ENCODE measurements at regions not wholly inside any gene's neighbourhood (a gene's known extent, or its start where the extent isn't known, plus 50 kb on each side); places are given as distances from the start of the nearest gene placed in this dataset.

DNA sequence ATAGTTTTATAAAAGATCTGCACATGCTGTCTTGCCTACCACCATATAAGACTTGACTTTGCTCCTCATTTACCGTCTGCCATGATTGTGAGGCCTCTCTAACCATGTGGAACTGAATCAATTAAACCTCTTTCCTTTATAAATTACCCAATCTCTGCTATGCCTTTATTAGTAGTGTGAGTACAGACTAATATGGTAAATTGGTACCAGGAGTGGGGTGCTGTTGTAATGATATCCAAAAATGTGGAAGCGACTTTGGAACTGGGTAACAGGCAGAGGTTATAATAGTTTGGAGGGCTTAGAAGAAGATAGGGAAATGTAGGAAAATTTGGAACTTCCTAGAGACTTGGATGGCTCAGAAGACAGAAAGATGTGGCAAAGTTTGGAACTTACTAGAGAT, 64.2 kb upstream of the TFAP2D start:
- Histone ChIP-seq H2AK9ac (replicated peaks; ENCODE audit: low read depth, low read length, poor library complexity) (no peak overlapping the region), H3K4me3 (ENCODE audit: insufficient read depth, low read depth, low read length) (no peak overlapping the region), H3K23ac (ENCODE audit: low read depth, low read length) (no peak overlapping the region), H3K27ac (ENCODE audit: insufficient read depth, low read length) (no peak overlapping the region), H3K4me1 (ENCODE audit: control insufficient read depth, insufficient read depth, low read length) (no peaks in the 10 kb centered on the region), H3K9me1 (ENCODE audit: insufficient read depth, low read length) (no peaks in the 10 kb centered on the region), H4K5ac (ENCODE audit: low read depth, low read length) (no peak overlapping the region), H3K14ac (replicated peaks; ENCODE audit: low read depth, low read length) (no peak overlapping the region), H2BK120ac (ENCODE audit: low read depth, low read length) (no peak overlapping the region), H2BK15ac (ENCODE audit: low read depth, low read length) (no peak overlapping the region), H3K9ac (ENCODE audit: low read depth, low read length) (no peak overlapping the region), H4K8ac (ENCODE audit: low read depth in 2 of 2, low read length in 2 of 2) (no peak overlapping the region), H2BK5ac (ENCODE audit: low read depth, low read length, poor library complexity, severe bottlenecking) (no peak overlapping the region), H2AFZ (replicated peaks; ENCODE audit: low read length, poor library complexity) (no peak overlapping the region), H2AK5ac (ENCODE audit: low read depth, low read length) (no peak overlapping the region), H3K18ac (ENCODE audit: low read depth, low read length) (no peak overlapping the region), H3K4ac (ENCODE audit: low read depth, low read length) (no peak overlapping the region), H3K36me3 (ENCODE audit: control insufficient read depth, insufficient read depth, low read length) (no peaks in the 10 kb centered on the region), H4K91ac (ENCODE audit: insufficient read depth, low read depth, low read length) (no peak overlapping the region), H3K4me2 (ENCODE audit: low read depth, low read length) (no peak overlapping the region), H2BK20ac (ENCODE audit: low read depth, low read length) (no peak overlapping the region), H3K79me1 (ENCODE audit: low read depth in 1 of 2, low read length in 2 of 2) (no peaks in the 10 kb centered on the region), H4K20me1 (ENCODE audit: insufficient read depth, low read length) (no peaks in the 10 kb centered on the region), H3K56ac (ENCODE audit: extremely low read depth, insufficient read depth, low read length) (no peak overlapping the region), H3K27me3 (ENCODE audit: control insufficient read depth, insufficient read depth, low read length) (no peaks in the 10 kb centered on the region), H3K9me3 (ENCODE audit: control insufficient read depth, insufficient read depth, low read length) (no peaks in the 10 kb centered on the region)
- BruUV-seq (replicated peaks), result no TSS peak
- 0% methylated on average over 1 of the region's 2 CpGs; no CpG with 5 or more reads in 1 of the 2 experiments for WGBS, 2 experiments (ENCODE audit: extremely low coverage in 2 of 2, insufficient read length in 1 of 2)
- in situ Hi-C loops (cut with MboI; ENCODE audit: low sequenced_read_pairs), result no loop called here
- ATAC-seq (ENCODE audit: low read depth) (no peak), DNase-seq (no peak)
- CTCF ChIA-PET, result no interaction called here
- POLR2A ChIA-PET (ENCODE audit: unreplicated experiment), result no interaction called here
- dilution Hi-C loops (cut with HindIII; ENCODE audit: low sequenced_read_pairs, unreplicated experiment), result no loop called here
- intact Hi-C loops (cut with micrococcal nuclease), result no loop called here
- TF ChIP-seq CEBPB (IDR thresholded peaks at IDR 0.05; ENCODE audit: low read depth, low read length), result no peak
- TF ChIP-seq BHLHE40 (IDR thresholded peaks at IDR 0.05; ENCODE audit: low read depth, low read length), result no peak
- TF ChIP-seq, protein P1, sequence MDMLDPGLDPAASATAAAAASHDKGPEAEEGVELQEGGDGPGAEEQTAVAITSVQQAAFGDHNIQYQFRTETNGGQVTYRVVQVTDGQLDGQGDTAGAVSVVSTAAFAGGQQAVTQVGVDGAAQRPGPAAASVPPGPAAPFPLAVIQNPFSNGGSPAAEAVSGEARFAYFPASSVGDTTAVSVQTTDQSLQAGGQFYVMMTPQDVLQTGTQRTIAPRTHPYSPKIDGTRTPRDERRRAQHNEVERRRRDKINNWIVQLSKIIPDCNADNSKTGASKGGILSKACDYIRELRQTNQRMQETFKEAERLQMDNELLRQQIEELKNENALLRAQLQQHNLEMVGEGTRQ (IDR thresholded peaks at IDR 0.05; ENCODE audit: low read depth, low read length), result no peak
- no peak for TF ChIP-seq CHD1 (IDR thresholded peaks at IDR 0.05; ENCODE audit: low read depth, low read length)
- no peak for TF ChIP-seq NFE2L2 (IDR thresholded peaks at IDR 0.05; ENCODE audit: low read depth, low read length)
- no peak for TF ChIP-seq POLR2A (IDR thresholded peaks at IDR 0.05; ENCODE audit: low read depth, low read length)
- TF ChIP-seq, protein P2, sequence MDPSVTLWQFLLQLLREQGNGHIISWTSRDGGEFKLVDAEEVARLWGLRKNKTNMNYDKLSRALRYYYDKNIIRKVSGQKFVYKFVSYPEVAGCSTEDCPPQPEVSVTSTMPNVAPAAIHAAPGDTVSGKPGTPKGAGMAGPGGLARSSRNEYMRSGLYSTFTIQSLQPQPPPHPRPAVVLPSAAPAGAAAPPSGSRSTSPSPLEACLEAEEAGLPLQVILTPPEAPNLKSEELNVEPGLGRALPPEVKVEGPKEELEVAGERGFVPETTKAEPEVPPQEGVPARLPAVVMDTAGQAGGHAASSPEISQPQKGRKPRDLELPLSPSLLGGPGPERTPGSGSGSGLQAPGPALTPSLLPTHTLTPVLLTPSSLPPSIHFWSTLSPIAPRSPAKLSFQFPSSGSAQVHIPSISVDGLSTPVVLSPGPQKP (IDR thresholded peaks at IDR 0.05; ENCODE audit: borderline replicate concordance, low read depth, low read length), result no peak
- no peak for TF ChIP-seq MXI1 (IDR thresholded peaks at IDR 0.05; ENCODE audit: borderline replicate concordance, low read depth, low read length)
- no peak for TF ChIP-seq SMC3 (IDR thresholded peaks at IDR 0.05; ENCODE audit: low read depth, low read length)
- no peak for TF ChIP-seq FOS (IDR thresholded peaks at IDR 0.05; ENCODE audit: low read depth, low read length)
- TF ChIP-seq, protein P3, sequence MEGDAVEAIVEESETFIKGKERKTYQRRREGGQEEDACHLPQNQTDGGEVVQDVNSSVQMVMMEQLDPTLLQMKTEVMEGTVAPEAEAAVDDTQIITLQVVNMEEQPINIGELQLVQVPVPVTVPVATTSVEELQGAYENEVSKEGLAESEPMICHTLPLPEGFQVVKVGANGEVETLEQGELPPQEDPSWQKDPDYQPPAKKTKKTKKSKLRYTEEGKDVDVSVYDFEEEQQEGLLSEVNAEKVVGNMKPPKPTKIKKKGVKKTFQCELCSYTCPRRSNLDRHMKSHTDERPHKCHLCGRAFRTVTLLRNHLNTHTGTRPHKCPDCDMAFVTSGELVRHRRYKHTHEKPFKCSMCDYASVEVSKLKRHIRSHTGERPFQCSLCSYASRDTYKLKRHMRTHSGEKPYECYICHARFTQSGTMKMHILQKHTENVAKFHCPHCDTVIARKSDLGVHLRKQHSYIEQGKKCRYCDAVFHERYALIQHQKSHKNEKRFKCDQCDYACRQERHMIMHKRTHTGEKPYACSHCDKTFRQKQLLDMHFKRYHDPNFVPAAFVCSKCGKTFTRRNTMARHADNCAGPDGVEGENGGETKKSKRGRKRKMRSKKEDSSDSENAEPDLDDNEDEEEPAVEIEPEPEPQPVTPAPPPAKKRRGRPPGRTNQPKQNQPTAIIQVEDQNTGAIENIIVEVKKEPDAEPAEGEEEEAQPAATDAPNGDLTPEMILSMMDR (conservative IDR thresholded peaks at IDR 0.05; ENCODE audit: low read depth, low read length), result no peak
- TF ChIP-seq MAZ (IDR thresholded peaks at IDR 0.05; ENCODE audit: borderline replicate concordance, low read depth, low read length), result no peak
